B cell (primary cell): ENCODE measurements at regions not wholly inside any gene's neighbourhood (a gene's known extent, or its start where the extent isn't known, plus 50 kb on each side); places are given as distances from the start of the nearest gene placed in this dataset.

Experiments used
- CTCF ChIP-seq: fragments of 200-600 bp; IDR thresholded peaks from one replicate; pipeline ENCODE4 v1.8.0; 2022; ENCODE audit warnings: antibody characterized with exemption, mild to moderate bottlenecking
- EZH2 ChIP-seq: IDR thresholded peaks from 2 replicates; pipeline ENCODE4 v1.6.1; 2012; ENCODE audit warnings: borderline replicate concordance, low read depth, mild to moderate bottlenecking, moderate library complexity, low read length; ENCODE audit not compliant: insufficient read depth, poor library complexity, severe bottlenecking

- no peak for TF ChIP-seq CTCF
- no peak for TF ChIP-seq EZH2
Measured at GRCh38 chr11:107268977-107269376, 188.6 kb downstream of the CWF19L2 start.
